HEK293 (cell line): ENCODE measurements at regions not wholly inside any gene's neighbourhood (a gene's known extent, or its start where the extent isn't known, plus 50 kb on each side); places are given as distances from the start of the nearest gene placed in this dataset.

Experiments used
- CTCF ChIP-seq: fragments of 450-650 bp; formaldehyde crosslinking; IDR thresholded peaks from 2 replicates; pipeline ENCODE4 v1.5.1; 2016; ENCODE audit warnings: missing biosample characterization, missing genetic modification characterization
- KLF10 ChIP-seq: fragments of 450-650 bp; IDR thresholded peaks from 2 replicates; pipeline ENCODE4 v1.5.1; 2018; ENCODE audit warnings: missing biosample characterization, mild to moderate bottlenecking, missing genetic modification characterization
- PRDM1 ChIP-seq: fragments of 450-650 bp; formaldehyde crosslinking; IDR thresholded peaks from 2 replicates; pipeline ENCODE4; 2016; ENCODE audit warnings: missing biosample characterization, missing genetic modification characterization
- PRDM4 ChIP-seq: fragments of 450-650 bp; formaldehyde crosslinking; IDR thresholded peaks from 2 replicates; pipeline ENCODE4 v1.5.1; 2017; ENCODE audit warnings: missing biosample characterization, missing genetic modification characterization
- TCF7L2 ChIP-seq: IDR thresholded peaks from 2 replicates; pipeline ENCODE4 v1.6.1; 2011; ENCODE audit warnings: low read depth, mild to moderate bottlenecking, inconsistent platforms, low read length, moderate library complexity, borderline replicate concordance
- ZBTB8A ChIP-seq: fragments of 450-650 bp; formaldehyde crosslinking; IDR thresholded peaks from 2 replicates; pipeline ENCODE4 v1.5.1; 2016; ENCODE audit warnings: missing biosample characterization, missing genetic modification characterization
- ZNF274 ChIP-seq, 2 experiments: fragments of 200-500 bp in 1 of 2; fragments of 450-650 bp in 1 of 2; sonication (Bioruptor generic) in 1 of 2; formaldehyde crosslinking in 1 of 2; IDR thresholded peaks; 2 replicates each; pipeline versions ENCODE4 v1.5.1 to v1.6.1; 2014 to 2016; ENCODE audit warnings: borderline replicate concordance in 1 of 2, inconsistent platforms in 1 of 2, low read length in 1 of 2, missing biosample characterization in 1 of 2, missing genetic modification characterization in 1 of 2
- ZNF302 ChIP-seq: fragments of 450-650 bp; formaldehyde crosslinking; IDR thresholded peaks from 2 replicates; pipeline ENCODE4 v1.5.1; 2016; ENCODE audit warnings: missing biosample characterization, missing genetic modification characterization, low read depth
- ZNF473 ChIP-seq: fragments of 450-650 bp; formaldehyde crosslinking; IDR thresholded peaks from 2 replicates; pipeline ENCODE4 v1.5.1; 2017; ENCODE audit warnings: missing biosample characterization, missing genetic modification characterization

GRCh38 chr4:61086979-61087378 is 113.1 kb upstream of the ADGRL3 start:
- 0 out of 2 replicates have a peak, but pooled peaks have one; percentile 22 for TF ChIP-seq PRDM4
- no peak for TF ChIP-seq ZBTB8A (tag by site-specific recombination)
- TF ChIP-seq ZNF302 (tag by site-specific recombination) = no peak
- no peak for TF ChIP-seq CTCF
- no peak for TF ChIP-seq ZNF274 (IDR thresholded peaks at IDR 0.05; ENCODE audit: low read length)
- TF ChIP-seq ZNF274 (tag by site-specific recombination; IDR thresholded peaks at IDR 0.05; ENCODE audit: borderline replicate concordance) = no peak
- TF ChIP-seq ZNF473 (tag by site-specific recombination) = no peak
- TF ChIP-seq TCF7L2 = no peak
- no peak for TF ChIP-seq KLF10 (tag by site-specific recombination)
- TF ChIP-seq PRDM1 (tag by site-specific recombination) = no peak
